ENCODE measurements at regions not wholly inside any gene's neighbourhood (a gene's known extent, or its start where the extent isn't known, plus 50 kb on each side); places are given as distances from the start of the nearest gene placed in this dataset.

- no peak for TF ChIP-seq CTCF (IDR thresholded peaks at IDR 0.05; ENCODE audit: low read depth, low read length)
- no peak for DNase-seq (ENCODE audit: low read depth, low spot score)
- no peak overlapping the region for H3K4me3 ChIP-seq (ENCODE audit: low read depth, low read length)
- in situ Hi-C loops (cut with HindIII; ENCODE audit: low sequenced_read_pairs), result no loop called here
These were observed 80.4 kb upstream of the MGAT5 start for GRCh38 chr2:134173338-134174016.

GRCh38 chr2:134174711-134175110 lies 79.2 kb upstream of the MGAT5 start:
- in situ Hi-C loops (cut with HindIII; ENCODE audit: low sequenced_read_pairs), result no loop called here
- TF ChIP-seq CTCF (IDR thresholded peaks at IDR 0.05; ENCODE audit: low read depth, low read length), result no peak
- no peak for DNase-seq (ENCODE audit: low read depth, low spot score)
- no peak overlapping the region for H3K4me3 ChIP-seq (ENCODE audit: low read depth, low read length)

GRCh38 chr2:134175834-134176233 lies 78.0 kb upstream of the MGAT5 start:
- in situ Hi-C loops (cut with HindIII; ENCODE audit: low sequenced_read_pairs), result no loop called here
- no peak for DNase-seq (ENCODE audit: low read depth, low spot score)
- no peak overlapping the region for H3K4me3 ChIP-seq (ENCODE audit: low read depth, low read length)
- TF ChIP-seq CTCF (IDR thresholded peaks at IDR 0.05; ENCODE audit: low read depth, low read length), result no peak

- TF ChIP-seq CTCF (IDR thresholded peaks at IDR 0.05; ENCODE audit: low read depth, low read length), result no peak
- DNase-seq (ENCODE audit: low read depth, low spot score), result peak; percentile 51
- in situ Hi-C loops (cut with HindIII; ENCODE audit: low sequenced_read_pairs), result no loop called here
- H3K4me3 ChIP-seq (ENCODE audit: low read depth, low read length), result no peak overlapping the region
These were observed 76.4 kb upstream of the MGAT5 start for GRCh38 chr2:134177351-134177931.

- no peak for TF ChIP-seq CTCF (IDR thresholded peaks at IDR 0.05; ENCODE audit: low read depth, low read length)
- in situ Hi-C loops (cut with HindIII; ENCODE audit: low sequenced_read_pairs), result no loop called here
- no peak for DNase-seq (ENCODE audit: low read depth, low spot score)
- no peak overlapping the region for H3K4me3 ChIP-seq (ENCODE audit: low read depth, low read length)
These were observed 75.6 kb upstream of the MGAT5 start for GRCh38 chr2:134178138-134178877.

GRCh38 chr2:134181219-134181618 lies 72.7 kb upstream of the MGAT5 start:
- no peak for DNase-seq (ENCODE audit: low read depth, low spot score)
- in situ Hi-C loops (cut with HindIII; ENCODE audit: low sequenced_read_pairs), result no loop called here
- TF ChIP-seq CTCF (IDR thresholded peaks at IDR 0.05; ENCODE audit: low read depth, low read length), result no peak
- H3K4me3 ChIP-seq (ENCODE audit: low read depth, low read length), result no peak overlapping the region

Measured in astrocyte of the spinal cord (primary cell).